ENCODE measurements at regions not wholly inside any gene's neighbourhood (a gene's known extent, or its start where the extent isn't known, plus 50 kb on each side); places are given as distances from the start of the nearest gene placed in this dataset.

- DNase-seq (ENCODE audit: low read depth), result no peak
- no peak for TF ChIP-seq CTCF (IDR thresholded peaks at IDR 0.05; ENCODE audit: insufficient read depth, low read length)
- H3K4me3 ChIP-seq (ENCODE audit: low read depth, low read length), result no peak overlapping the region
Observed at GRCh38 chr3:27561576-27561975, 77.4 kb upstream of the SLC4A7 start.

DNA sequence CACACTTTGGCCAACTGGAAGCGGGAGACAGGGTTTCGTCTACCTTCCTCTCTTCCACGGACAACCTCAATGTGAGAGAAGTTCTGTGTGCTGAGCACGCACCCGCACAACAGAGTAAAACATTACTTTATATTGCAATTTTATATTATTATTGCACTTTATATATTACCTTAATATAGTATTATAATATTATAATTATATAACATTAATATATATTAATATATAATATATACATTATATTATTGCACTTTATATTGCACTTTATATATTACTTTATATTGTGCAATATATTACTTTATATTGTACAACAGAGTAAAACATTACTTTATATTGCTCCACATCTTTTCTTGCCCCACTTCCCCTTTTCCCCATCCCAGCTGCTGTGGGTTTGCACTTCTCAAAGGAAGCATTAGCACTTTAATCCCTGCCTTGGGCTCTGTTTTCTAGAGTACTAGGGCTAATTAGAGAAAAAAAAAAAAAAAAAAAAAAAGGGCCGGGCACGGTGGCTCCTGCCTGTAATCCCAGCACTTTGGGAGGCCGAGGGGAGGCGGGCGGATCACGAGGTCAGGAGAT lies 76.4 kb upstream of the SLC4A7 start:
- no peak for DNase-seq (ENCODE audit: low read depth)
- no peak for TF ChIP-seq CTCF (IDR thresholded peaks at IDR 0.05; ENCODE audit: insufficient read depth, low read length)
- no peak overlapping the region for H3K4me3 ChIP-seq (ENCODE audit: low read depth, low read length)

GRCh38 chr3:27559835-27560234 lies 75.7 kb upstream of the SLC4A7 start:
- H3K4me3 ChIP-seq (ENCODE audit: low read depth, low read length), result no peak overlapping the region
- DNase-seq (ENCODE audit: low read depth), result peak; percentile 96
- no peak for TF ChIP-seq CTCF (IDR thresholded peaks at IDR 0.05; ENCODE audit: insufficient read depth, low read length)

GRCh38 chr3:27559381-27559780 lies 75.2 kb upstream of the SLC4A7 start:
- no peak overlapping the region for H3K4me3 ChIP-seq (ENCODE audit: low read depth, low read length)
- no peak for TF ChIP-seq CTCF (IDR thresholded peaks at IDR 0.05; ENCODE audit: insufficient read depth, low read length)
- DNase-seq (ENCODE audit: low read depth), result no peak

- H3K4me3 ChIP-seq (ENCODE audit: low read depth, low read length), result no peak overlapping the region
- TF ChIP-seq CTCF (IDR thresholded peaks at IDR 0.05; ENCODE audit: insufficient read depth, low read length), result no peak
- DNase-seq (ENCODE audit: low read depth), result peak; percentile 65
Observed at GRCh38 chr3:27557411-27557810, 73.2 kb upstream of the SLC4A7 start.

DNA sequence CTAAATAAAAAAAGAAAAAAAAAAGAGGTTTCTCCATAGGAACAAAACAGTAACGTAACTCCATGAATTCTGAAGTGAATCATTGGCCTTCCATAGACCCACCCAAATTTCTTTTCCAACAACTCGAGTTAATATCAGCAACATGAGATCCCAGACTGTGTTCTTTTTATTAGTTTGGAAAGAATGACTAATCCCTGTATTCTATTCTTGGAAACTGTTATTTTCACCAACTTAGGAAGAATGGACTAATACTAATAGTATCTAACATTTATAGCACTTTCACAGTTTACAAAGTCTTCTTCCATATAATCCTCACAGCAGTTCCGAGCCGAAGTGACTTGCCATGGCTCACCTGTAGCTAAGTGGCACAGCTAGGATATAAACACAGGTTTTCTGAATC lies 72.7 kb upstream of the SLC4A7 start:
- H3K4me3 ChIP-seq (ENCODE audit: low read depth, low read length), result no peak overlapping the region
- TF ChIP-seq CTCF (IDR thresholded peaks at IDR 0.05; ENCODE audit: insufficient read depth, low read length), result no peak
- peak; percentile 93 for DNase-seq (ENCODE audit: low read depth)

GRCh38 chr3:27554706-27555105 lies 70.5 kb upstream of the SLC4A7 start:
- no peak for DNase-seq (ENCODE audit: low read depth)
- TF ChIP-seq CTCF (IDR thresholded peaks at IDR 0.05; ENCODE audit: insufficient read depth, low read length), result no peak
- H3K4me3 ChIP-seq (ENCODE audit: low read depth, low read length), result no peak overlapping the region
